ENCODE measurements at regions not wholly inside any gene's neighbourhood (a gene's known extent, or its start where the extent isn't known, plus 50 kb on each side); places are given as distances from the start of the nearest gene placed in this dataset.

GRCh38 chr10:5271526-5271925 is 74.9 kb downstream of the AKR1C4 start:
- TF ChIP-seq GABPA (IDR thresholded peaks at IDR 0.05; ENCODE audit: low read depth) (no peak), REST (IDR thresholded peaks at IDR 0.05; ENCODE audit: insufficient replicate concordance, low read depth) (no peak), POLR2AphosphoS5 (IDR thresholded peaks at IDR 0.05; ENCODE audit: low read depth) (no peak)
- TF ChIP-seq, protein P1, sequence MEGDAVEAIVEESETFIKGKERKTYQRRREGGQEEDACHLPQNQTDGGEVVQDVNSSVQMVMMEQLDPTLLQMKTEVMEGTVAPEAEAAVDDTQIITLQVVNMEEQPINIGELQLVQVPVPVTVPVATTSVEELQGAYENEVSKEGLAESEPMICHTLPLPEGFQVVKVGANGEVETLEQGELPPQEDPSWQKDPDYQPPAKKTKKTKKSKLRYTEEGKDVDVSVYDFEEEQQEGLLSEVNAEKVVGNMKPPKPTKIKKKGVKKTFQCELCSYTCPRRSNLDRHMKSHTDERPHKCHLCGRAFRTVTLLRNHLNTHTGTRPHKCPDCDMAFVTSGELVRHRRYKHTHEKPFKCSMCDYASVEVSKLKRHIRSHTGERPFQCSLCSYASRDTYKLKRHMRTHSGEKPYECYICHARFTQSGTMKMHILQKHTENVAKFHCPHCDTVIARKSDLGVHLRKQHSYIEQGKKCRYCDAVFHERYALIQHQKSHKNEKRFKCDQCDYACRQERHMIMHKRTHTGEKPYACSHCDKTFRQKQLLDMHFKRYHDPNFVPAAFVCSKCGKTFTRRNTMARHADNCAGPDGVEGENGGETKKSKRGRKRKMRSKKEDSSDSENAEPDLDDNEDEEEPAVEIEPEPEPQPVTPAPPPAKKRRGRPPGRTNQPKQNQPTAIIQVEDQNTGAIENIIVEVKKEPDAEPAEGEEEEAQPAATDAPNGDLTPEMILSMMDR (IDR thresholded peaks at IDR 0.05; ENCODE audit: insufficient read depth, low read length): no peak

Measured in HL-60 (cell line).